ENCODE measurements at regions not wholly inside any gene's neighbourhood (a gene's known extent, or its start where the extent isn't known, plus 50 kb on each side); places are given as distances from the start of the nearest gene placed in this dataset.
"Not testable (repeated sequence)": the region's sequence is repeated elsewhere in the genome, so short reads cannot be mapped to it uniquely, and the experiment has no call there.

DNA sequence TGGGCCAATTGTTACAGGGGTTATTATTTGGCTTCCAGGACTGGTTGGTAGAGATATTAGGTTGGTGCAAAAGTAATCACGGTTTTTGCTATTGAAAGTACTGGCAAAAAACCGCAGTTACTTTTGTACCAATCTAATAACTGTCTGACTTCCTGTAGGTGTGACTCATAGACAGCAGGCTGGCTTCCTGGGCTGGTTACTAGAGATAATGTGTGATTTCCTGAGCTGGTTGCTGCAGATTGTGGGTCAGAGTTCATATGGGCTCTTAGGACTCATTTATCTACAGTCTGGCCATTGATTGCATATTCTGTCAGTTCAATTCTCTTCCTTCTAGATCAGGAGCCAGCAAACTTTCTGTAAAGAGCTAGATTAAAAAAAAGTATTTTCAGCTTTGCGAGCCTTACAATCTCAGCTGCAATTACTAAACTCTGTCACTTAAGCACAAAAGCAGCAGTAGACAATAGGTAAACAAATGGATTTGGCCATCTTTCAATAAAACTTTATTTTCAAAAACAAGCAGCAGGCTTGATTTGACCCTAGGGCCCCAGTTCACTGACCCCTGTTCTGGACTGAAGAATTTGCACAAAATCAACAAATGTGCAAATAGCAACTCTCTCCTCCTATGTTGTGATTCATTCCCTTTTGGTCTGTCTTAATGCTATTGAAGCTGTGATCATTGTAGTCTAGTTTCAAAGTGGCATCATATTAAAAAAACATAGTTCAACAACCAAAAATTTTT lies 50.8 kb upstream of the BOD1L1 start:
- FAIRE-seq, result no peak

DNA sequence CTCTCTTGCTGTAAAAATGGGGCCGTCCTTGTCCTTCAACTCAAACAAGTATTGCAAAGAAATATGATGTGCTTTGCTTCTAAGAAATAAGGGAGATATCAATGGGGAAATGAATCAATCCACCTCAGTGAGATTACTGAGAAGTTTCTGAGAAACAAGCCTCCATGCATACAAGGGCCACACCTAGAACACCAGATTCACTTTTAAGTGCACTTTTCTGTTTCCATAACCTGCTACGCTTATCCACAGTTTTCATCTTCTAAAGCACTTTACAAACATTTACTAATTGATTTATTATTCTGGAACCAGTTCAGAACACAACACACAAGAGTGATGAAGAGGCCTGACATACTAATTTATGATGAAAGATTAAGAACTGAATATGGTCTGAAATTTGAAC lies 54.0 kb upstream of the BOD1L1 start:
- no peak for FAIRE-seq

DNA sequence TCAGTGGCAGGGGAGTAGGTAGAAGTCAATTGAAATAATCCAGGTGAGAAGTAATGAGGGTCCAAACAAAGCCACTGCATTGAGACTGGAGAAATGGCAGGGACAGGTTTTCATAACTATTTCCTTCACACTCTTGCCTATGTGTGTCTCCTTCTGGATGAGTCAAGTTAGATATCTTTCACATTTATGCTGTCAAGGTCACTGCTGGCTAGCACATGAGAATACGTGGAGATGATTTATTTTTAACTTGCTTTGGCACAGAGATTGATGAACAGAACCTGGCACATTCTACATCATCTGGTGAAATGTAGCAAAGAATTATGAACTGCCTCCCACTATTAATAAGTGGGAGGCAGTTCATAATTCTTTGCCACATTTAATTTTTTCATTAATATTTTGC lies 66.7 kb upstream of the BOD1L1 start:
- FAIRE-seq, result no peak

DNA sequence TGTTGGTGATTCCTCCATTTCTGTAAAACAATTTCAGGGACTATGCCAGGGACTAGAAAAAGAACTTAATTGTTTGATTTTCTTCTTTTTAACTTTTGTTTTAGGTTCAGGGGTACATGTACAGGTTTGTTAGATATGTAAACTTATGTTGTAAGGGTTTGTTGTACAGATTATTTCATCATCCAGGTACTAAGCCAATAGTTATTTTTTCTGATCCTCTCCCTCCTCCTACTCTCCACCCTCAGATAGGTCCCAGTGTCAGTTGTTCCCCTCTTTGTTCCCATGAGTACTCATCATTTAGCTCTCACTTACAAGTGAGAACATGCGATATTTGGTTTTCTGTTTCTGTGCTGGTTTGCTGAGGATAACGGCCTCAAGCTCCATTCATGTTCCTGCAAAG lies 70.8 kb upstream of the BOD1L1 start:
- no peak for FAIRE-seq

DNA sequence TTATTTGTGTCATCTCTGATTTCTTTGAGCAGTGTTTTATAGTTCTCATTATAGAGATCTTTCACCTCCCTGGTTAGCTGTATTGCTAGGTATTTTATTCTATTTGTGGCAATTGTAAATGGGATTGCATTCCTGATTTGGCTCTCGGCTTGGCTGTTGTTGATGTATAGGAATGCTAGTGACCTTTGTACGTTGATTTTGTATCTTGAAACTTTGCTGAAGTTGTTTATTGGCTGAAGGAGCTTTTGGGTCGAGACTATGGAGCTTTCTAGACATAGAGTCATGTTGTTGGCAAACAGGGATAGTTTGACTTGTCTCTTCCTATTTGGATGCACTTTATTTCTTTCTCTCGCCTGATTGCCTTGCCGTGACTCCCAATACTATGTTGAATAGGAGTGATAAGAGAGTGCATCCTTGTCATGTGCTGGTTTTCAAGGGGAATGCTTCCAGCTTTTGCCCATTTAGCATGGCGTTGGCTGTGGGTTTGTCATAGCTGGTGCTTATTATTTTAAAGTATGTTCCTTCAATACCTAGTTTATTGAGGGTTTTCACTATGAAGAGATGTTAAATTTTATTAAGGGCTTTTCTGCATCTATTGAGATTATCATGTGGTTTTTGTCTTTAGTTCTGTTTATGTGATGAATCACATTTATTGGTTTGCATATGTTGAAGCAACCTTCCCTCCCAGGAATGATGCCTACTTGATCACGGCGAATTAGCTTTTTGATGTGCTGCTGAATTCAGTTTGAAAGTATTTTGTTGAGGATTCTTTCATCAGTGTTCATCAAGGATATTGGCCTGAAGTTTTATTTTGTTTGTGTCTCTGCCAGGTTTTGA lies 72.7 kb upstream of the BOD1L1 start:
- no peak for FAIRE-seq

DNA sequence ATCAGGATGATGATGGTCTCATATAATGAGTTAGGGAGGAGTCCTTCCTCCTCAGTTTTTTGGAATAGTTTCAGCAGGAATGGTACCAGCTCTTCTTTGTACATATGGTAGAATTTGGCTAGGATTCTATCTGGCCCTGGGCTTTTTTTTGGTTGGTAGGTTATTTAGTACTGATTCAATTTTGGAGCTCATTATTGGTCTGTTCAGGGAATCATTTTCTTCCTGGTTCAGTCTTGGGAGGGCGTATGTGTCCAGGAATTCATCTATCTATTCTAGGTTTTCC lies 73.3 kb upstream of the BOD1L1 start:
- FAIRE-seq, result not testable (repeated sequence)

DNA sequence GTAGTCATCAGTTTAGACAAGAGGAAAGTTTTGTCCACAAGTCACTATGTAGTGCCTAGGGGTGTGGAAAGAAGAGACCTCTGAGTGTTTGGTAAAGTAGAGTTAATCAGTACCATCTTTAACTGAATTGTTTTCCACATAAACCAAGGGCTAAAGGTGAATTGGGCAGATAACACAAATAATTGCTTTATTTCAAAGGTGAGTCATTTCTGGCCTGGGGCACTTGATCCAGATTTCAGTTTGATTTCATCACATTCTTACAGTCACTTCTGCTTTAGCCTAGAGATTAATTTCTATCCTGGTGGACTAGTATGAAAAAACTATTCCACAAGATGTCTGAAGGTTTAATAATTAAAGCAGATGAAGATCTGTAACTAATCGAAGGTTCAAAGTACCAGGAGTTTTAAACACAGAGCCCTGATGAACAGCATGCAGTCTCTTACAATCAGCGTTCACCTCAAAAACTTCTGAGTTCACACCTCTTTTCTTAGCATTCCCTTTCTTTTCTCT lies 74.5 kb upstream of the BOD1L1 start:
- FAIRE-seq, result no peak

DNA sequence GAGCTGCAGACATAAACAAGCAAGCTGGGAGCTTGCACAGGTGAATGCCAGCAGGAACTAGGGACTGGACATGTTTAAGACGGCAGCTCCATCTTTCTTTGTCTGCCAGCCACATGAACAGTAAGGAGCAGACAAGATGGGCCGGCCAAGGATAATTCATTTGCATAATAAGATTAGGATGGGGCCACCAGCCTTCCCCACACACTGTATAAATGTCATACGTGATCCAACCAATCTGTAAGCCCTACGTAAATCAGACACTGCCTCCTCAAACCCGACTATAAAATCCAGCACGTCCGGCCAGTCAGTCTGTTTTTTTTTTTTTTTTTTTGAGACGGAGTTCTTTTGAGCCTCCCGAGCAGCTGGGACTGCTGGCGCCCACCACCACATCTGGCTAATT lies 75.6 kb upstream of the BOD1L1 start:
- FAIRE-seq, result no peak

DNA sequence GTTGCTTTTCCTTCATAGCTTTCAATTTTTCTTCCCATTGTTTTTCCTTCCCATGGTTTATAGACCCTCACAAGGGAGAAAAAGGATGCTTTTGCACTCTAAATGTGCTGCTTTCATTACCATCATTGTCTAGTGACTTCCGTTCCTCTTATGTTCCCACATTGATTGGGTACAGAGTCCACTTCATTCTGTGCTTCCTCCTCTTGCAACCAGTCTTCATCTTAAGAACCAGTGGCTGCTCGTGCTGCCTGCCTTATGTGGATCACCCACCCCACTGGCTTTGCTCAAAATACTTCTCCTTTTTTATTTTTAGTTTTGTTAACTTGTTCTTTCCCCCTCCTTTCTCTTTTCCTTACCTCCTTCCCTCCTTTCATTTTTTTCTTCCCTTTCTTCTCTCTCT lies 76.5 kb upstream of the BOD1L1 start:
- FAIRE-seq, result no peak

DNA sequence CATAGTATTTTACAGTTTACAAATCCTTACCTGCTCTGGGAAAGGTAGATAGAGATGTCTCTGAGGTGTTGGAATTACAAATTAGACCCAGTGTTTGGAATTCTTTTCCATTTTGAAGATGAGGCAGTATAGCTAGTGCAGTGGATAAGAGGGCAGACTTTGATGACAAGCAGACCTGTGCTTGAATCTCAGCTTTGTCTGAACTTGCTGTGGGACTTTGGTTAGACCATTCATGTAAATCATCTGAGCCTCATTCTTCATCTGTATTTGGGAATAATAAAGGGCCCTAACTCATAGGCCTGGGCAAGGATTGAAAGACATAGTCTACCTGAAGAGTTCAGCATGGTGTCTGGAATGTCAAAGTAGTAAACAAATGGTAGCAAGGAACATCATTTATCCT lies 77.2 kb upstream of the BOD1L1 start:
- FAIRE-seq, result no peak

DNA sequence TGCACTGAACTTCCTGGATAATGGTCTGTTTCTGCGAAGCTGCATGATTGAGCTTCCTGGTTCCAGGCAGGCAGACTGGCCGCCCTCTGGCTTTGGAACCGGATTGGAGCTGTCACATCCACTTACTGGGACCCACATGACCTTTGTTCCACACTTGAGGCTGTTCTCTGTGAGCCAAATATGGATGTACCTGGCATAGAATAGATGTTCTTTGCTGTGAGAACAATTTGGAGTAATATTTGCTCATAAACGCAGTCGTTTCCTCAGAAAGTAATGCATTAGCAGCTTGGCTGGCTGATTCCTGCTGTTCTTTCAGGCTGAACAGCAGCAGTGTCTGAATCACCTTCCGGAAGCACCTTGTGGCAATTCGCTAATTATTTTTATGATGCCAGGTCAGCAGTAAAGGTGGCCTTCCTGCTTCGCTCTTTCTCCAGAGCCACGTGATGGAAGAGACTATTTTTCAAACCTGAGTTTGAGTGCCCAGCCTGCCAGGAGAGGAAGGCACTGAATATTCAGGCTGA lies 78.1 kb upstream of the BOD1L1 start:
- no peak for FAIRE-seq

DNA sequence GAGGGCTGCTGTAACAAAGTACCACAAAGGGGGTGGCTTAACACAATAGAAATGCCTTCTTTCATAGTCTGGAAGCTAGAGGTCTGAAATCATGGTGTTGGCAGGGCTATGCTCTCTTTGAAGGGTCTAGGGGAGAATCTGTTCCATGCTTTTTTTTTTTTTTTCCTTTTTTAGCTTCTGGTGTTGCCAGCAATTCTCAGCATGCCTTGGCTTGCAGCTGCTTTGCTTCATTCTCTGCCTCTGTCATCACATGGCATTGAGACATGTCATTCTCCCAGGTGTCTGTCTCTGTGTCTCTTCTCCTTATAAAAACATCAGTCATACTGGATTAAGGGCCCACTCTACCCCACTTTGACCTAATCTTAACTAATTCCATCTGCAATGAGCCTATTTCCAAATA lies 78.6 kb upstream of the BOD1L1 start:
- FAIRE-seq, result no peak

DNA sequence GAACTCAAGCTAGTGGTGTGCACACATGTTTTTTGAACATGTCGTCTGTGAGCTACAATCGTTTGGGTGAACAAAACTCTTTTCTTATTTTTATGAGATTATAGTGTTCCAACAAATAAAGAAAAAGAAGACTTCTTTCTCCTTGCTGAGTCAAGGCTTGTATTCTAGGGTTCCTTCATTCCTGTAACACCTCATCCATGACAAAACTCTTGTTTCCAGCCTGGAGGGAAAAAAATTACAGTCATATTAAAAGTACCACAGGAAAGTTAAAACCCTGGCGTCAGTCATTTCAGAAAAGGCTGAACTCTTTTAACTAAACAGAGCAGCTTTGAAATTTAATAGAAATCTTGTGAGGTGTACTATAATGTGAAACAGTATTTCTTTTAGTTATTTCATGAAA lies 79.2 kb upstream of the BOD1L1 start:
- no peak for FAIRE-seq

DNA sequence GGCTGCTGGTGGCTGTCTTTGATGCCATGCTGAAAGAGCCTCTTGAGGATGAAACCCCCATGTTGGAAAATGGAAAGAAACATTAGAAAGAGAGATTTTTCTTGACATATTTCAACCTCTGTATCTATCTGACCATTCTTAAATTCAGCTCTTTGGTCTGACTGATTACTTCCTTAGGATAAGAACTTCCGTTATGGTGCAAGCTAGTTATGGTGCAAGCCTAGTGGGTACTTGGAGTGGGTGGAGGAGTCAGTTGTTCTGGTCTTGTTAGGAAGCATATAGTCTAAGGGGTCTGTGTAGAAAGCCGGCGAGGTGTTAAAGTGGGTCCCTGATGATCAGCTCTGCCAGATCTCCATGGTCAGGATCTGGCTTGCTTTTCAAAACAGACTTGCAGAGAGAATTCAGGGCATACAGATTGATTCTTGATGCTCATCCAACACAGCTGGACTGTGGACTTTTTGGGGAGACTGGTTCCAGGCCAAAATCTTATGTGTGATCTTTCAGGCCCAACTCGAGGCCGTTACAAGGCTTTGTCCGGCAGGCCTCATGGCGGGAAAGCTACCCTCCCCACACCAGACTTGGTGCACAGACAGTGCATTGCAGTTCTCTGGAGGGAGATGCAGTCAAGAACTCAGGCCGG lies 82.8 kb upstream of the BOD1L1 start:
- FAIRE-seq, result no peak

DNA sequence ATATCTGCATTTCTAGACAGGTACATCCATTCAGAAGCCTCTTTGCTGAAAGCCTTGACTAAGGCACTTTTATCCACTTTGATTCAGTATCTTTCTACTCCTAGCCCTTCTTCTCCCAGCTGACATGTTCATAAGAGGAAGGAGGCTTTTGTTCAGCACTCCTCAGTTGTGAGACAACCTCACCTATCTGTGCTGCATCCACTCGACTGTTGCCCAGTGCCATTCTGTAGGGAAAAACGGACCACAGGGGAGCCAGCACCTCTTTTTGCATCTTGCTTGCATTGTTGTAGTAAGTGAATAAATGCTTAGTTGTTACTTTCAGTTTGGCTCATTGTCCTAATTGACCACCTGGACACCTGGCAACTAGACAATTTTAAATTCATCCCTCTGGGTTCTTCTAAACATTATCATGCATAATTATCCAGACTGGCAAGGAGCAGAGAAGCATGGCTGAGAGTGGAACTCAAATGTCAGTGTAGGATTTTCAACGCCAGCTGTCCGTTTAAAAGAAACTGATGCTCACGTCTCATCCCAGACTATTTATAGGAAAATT lies 83.8 kb upstream of the BOD1L1 start:
- FAIRE-seq, result no peak

DNA sequence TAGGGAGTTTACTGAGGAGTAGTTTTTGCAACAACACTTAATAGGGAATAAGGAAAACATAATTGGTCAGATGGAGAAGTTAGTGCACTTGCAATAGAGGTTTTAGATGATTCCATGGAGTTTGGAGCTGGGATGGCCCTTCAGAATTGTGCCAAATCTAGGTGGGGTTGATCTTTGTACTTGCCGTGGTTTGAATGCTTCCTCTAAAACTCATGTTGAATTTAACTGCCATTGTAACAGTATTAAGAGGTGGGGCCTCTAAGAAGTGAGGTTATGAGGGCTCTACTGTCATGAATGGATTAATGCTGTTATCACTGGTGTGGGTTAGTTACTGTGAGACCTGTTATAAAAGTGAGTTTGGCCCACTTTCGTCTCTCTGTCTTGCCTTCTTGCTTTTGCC lies 94.4 kb upstream of the BOD1L1 start:
- FAIRE-seq, result no peak

DNA sequence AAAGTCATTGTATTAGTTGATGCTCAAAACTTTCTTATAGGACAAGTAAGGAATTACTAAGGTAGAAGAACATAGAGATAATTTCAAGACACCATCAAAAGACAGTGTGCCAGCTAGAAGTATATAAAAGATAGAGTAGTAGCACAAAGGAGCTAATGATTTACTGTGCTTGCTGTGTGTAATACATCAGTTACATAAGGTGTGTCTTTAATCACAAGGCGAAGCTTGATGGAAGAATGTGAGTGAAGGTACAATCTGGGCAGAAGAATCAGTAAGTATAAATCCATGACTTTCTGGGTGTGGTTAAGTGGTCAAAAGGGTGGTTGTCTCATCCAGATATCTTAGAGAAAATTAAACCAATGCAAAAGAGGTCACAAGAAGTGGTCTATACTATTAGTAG lies 95.1 kb upstream of the BOD1L1 start:
- FAIRE-seq, result no peak

DNA sequence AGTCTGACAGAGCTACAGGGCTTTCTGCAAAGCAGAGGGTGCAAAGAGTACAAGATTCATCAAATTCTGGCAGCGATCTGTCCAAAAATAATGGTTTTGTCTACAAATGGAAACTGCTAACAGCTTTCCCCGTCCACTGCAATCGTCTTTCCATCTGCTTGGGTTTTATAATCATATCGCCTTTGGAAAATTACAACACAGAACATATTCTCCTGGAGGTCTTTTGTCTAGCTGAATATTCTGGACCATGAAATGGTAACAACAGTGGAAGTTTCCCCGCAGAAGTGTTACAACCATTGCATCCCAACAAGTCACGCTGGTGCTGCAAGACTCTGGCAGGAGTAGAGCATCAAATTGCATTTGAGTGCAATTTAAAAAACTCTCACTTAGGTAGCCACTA lies 101.2 kb upstream of the BOD1L1 start:
- FAIRE-seq, result no peak

DNA sequence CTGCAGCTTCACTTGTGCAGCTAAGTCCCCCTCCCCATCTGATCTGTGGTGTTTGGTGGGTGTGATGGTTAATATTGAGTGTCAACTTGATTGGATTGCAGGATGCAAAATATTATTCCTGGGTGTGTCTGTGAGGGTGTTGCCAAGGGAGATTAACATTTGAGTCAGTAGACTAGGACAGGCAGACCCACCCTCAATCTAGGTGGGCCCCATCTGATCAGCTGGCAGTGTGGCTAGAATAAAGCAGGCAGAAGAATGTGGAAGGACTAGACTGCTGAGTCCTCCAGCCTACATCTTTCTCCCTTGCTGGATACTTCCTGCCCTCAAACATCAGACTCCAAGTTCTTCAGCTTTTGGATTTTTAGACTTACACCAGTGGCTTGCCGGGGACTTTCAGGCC lies 103.5 kb upstream of the BOD1L1 start:
- FAIRE-seq, result no peak

DNA sequence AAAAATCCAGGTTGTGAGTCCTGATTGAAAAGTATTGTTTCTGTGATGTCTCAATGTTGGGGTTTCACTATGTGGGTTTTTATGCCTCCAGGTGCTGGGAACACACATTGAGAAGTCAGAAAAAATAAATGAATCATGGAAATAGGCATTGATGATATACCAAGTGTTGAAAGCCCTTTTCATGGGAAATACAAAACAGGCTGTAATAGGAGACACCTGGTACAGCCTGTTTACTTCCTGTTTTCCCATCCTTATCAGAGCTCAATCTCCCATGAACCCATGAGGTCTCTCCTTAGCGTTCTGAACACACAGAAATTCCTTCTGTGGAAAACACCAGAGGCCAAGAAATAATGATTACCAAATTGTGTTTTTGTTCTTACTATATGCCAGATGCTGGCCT lies 106.3 kb upstream of the BOD1L1 start:
- no peak for FAIRE-seq

DNA sequence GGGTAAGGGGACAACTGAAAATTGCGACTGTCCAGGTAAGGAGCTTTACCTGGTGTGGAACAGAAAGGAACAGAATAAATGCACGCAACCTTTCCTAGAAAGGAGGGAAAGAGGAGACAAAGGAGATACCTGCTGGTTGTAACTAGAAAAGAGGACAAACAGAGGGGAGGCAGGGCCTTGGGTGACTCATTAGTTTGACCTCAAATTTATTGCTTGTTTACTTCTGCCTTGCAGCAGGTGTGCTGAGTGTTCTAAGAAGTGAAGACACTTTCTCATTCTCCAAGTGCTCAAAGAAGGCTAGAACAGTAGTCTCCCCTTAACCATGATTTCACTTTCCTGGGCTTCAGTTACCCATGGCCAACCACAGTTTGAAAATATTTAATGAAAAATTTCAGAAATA lies 123.1 kb upstream of the BOD1L1 start:
- FAIRE-seq, result no peak

DNA sequence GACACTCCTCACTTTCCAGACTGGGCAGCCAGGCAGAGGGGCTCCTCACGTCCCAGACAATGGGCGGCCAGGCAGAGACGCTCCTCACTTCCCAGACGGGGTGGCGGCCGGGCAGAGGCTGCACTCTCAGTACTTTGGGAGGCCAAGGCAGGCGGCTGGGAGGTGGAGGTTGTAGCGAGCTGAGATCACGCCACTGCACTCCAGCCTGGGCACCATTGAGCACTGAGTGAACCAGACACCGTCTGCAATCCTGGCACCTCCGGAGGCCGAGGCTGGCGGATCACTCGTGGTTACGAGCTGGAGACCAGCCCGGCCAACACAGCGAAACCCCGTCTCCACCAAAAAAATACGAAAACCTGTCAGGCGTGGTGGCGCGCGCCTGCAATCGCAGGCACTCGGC lies 134.1 kb upstream of the BOD1L1 start:
- not testable (repeated sequence) for FAIRE-seq

DNA sequence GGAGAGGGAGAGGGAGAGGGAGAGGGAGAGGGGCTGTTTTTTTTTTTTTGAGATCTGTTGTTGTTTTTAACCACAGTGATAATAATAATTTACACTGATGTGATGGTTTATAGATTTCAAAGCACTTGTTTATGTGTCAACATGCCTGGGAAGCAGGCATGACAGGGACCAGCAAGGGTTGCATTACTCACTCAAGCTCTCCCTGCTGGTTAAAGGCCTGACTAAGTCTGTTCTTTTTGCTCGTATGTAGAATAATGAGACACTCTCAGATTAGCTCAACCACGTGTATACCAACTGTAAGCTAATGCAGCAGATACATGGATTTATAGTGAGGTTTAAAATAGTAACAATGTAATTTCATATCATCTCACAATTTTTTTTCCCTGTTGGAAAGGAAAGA lies 134.6 kb upstream of the BOD1L1 start:
- no peak for FAIRE-seq

DNA sequence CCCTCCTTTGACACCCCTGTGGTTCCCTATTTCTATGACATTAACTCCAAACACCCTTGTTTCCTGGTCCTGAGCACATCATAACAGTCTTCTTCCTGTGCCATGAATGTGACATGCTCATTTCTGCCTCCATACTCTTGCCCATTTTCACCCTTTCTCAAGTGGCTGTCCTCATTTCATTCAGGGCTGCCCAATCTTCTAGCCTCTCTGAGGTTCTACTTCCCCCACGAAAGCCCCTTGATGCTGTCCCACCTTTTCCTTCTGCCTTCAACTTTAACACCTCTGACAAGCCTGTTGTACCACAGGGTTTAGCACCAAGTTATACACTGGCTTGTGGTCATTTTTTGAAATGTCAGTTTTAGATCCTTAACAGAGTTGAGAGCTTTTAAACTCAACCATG lies 136.2 kb upstream of the BOD1L1 start:
- FAIRE-seq, result no peak

Data from endometrium (tissue), 2 donors.